SU-DHL-6 (cell line): ENCODE measurements at regions not wholly inside any gene's neighbourhood (a gene's known extent, or its start where the extent isn't known, plus 50 kb on each side); places are given as distances from the start of the nearest gene placed in this dataset.
"Not testable (repeated sequence)": the region's sequence is repeated elsewhere in the genome, so short reads cannot be mapped to it uniquely, and the experiment has no call there.

Experiments
- CTCF ChIP-seq: fragments of 200-600 bp; sonication (generic); IDR thresholded peaks from one replicate; pipeline ENCODE4 v1.5.1; 2017; ENCODE audit warnings: antibody characterized with exemption, mild to moderate bottlenecking, low read length, moderate library complexity; ENCODE audit not compliant: insufficient read depth, poor library complexity, severe bottlenecking
- EZH2phosphoT487 ChIP-seq: fragments of 200-600 bp; sonication (generic), shearing (Covaris generic); conservative IDR thresholded peaks from 2 replicates; pipeline ENCODE4 v1.6.1; 2018; ENCODE audit warnings: mild to moderate bottlenecking, antibody characterized with exemption, low read length, moderate library complexity, mixed read lengths

- not testable (repeated sequence) for TF ChIP-seq CTCF, EZH2phosphoT487
Measured at GRCh38 chr2:234693681-234694190, 196.9 kb upstream of the ARL4C start.
